H9 (cell line): ENCODE measurements at regions not wholly inside any gene's neighbourhood (a gene's known extent, or its start where the extent isn't known, plus 50 kb on each side); places are given as distances from the start of the nearest gene placed in this dataset.
"Not testable (repeated sequence)": the region's sequence is repeated elsewhere in the genome, so short reads cannot be mapped to it uniquely, and the experiment has no call there.

Source experiments
- DNase-seq: peaks from one replicate; pipeline ENCODE4 v3.0.0-alpha.2; 2017
- H2AFZ ChIP-seq: one replicate; pipeline ENCODE4 v1.6.1; 2013; ENCODE audit warnings: mild to moderate bottlenecking, low read length, control low read depth, moderate library complexity
- H2AK5ac ChIP-seq: 2 replicates; pipeline ENCODE4 v1.6.1; 2013; ENCODE audit warnings: low read length, control low read depth, mixed read lengths; ENCODE audit not compliant: insufficient read length
- H2BK120ac ChIP-seq: one replicate; pipeline ENCODE4 v1.6.1; 2013; ENCODE audit warnings: low read depth, mild to moderate bottlenecking, low read length, control low read depth, inconsistent platforms; ENCODE audit not compliant: poor library complexity, severe bottlenecking
- H2BK12ac ChIP-seq: 2 replicates; pipeline ENCODE4 v1.6.1; 2013; ENCODE audit warnings: low read length, control low read depth, mixed read lengths, low read depth; ENCODE audit not compliant: insufficient read length
- H2BK15ac ChIP-seq: 2 replicates; pipeline ENCODE4 v1.6.1; 2013; ENCODE audit warnings: low read depth, low read length, control low read depth
- H2BK20ac ChIP-seq: one replicate; pipeline ENCODE4 v1.6.1; 2013; ENCODE audit warnings: low read depth, mild to moderate bottlenecking, low read length, control low read depth, inconsistent platforms; ENCODE audit not compliant: poor library complexity, severe bottlenecking
- H2BK5ac ChIP-seq: 2 replicates; pipeline ENCODE4 v1.6.1; 2013; ENCODE audit warnings: low read length, control low read depth, mixed read lengths; ENCODE audit not compliant: insufficient read length
- H3K14ac ChIP-seq: 2 replicates; pipeline ENCODE4 v1.6.1; 2013; ENCODE audit warnings: low read length, control low read depth; ENCODE audit not compliant: insufficient read depth
- H3K18ac ChIP-seq: 2 replicates; pipeline ENCODE4 v1.6.1; 2013; ENCODE audit warnings: low read depth, mild to moderate bottlenecking, mixed read lengths, low read length, control low read depth; ENCODE audit not compliant: insufficient read length
- H3K23ac ChIP-seq: 2 replicates; pipeline ENCODE4 v1.6.1; 2013; ENCODE audit warnings: low read length, control low read depth, mixed read lengths, low read depth; ENCODE audit not compliant: insufficient read length
- H3K23me2 ChIP-seq: 2 replicates; pipeline ENCODE4 v1.6.1; 2013; ENCODE audit warnings: low read depth, mild to moderate bottlenecking, mixed read lengths, low read length, control low read depth; ENCODE audit not compliant: insufficient read length, poor library complexity, severe bottlenecking
- H3K27ac ChIP-seq: 2 replicates; pipeline ENCODE4 v1.5.1; 2013; ENCODE audit warnings: low read length, control low read depth, mixed read lengths, low read depth; ENCODE audit not compliant: insufficient read length
- H3K27me3 ChIP-seq: 2 replicates; pipeline ENCODE4 v1.6.1; 2013; ENCODE audit warnings: low read length, control low read depth, inconsistent platforms; ENCODE audit not compliant: insufficient read depth
- H3K4ac ChIP-seq: 2 replicates; pipeline ENCODE4 v1.6.1; 2013; ENCODE audit warnings: low read depth, mild to moderate bottlenecking, control low read depth, inconsistent platforms, low read length, moderate library complexity
- H3K4me1 ChIP-seq: 2 replicates; pipeline ENCODE4 v1.6.1; 2013; ENCODE audit warnings: low read length, control low read depth, inconsistent platforms; ENCODE audit not compliant: insufficient read depth
- H3K4me2 ChIP-seq: 2 replicates; pipeline ENCODE4 v1.6.1; 2013; ENCODE audit warnings: low read length, control low read depth, mixed read lengths; ENCODE audit not compliant: insufficient read length, insufficient read depth
- H3K56ac ChIP-seq: 2 replicates; pipeline ENCODE4 v1.6.1; 2013; ENCODE audit warnings: low read depth, mild to moderate bottlenecking, mixed read lengths, low read length, control low read depth; ENCODE audit not compliant: insufficient read length
- H3K79me1 ChIP-seq: 2 replicates; pipeline ENCODE4 v1.6.1; 2013; ENCODE audit warnings: low read depth, mild to moderate bottlenecking, moderate library complexity, low read length, control low read depth, inconsistent platforms; ENCODE audit not compliant: insufficient read depth, poor library complexity, severe bottlenecking
- H3K79me2 ChIP-seq: 2 replicates; pipeline ENCODE4 v1.6.1; 2013; ENCODE audit warnings: low read length, control low read depth, inconsistent platforms; ENCODE audit not compliant: insufficient read depth
- H3K9ac ChIP-seq: 2 replicates; pipeline ENCODE4 v1.6.1; 2013; ENCODE audit warnings: low read length, control low read depth, mixed read lengths; ENCODE audit not compliant: insufficient read length; ENCODE audit errors: extremely low read depth
- H3K9me3 ChIP-seq: one replicate; pipeline ENCODE4 v1.6.1; 2013; ENCODE audit warnings: low read depth, low read length, inconsistent platforms; ENCODE audit not compliant: control insufficient read depth
- H3T11ph ChIP-seq: one replicate; pipeline ENCODE4 v1.6.1; 2013; ENCODE audit warnings: mild to moderate bottlenecking, low read length, control low read depth, inconsistent platforms
- H4K20me1 ChIP-seq: one replicate; pipeline ENCODE4 v1.6.1; 2013; ENCODE audit not compliant: control insufficient read depth, insufficient read length, insufficient read depth
- H4K5ac ChIP-seq: 2 replicates; pipeline ENCODE4 v1.6.1; 2013; ENCODE audit warnings: low read depth, mild to moderate bottlenecking, mixed read lengths, low read length, control low read depth; ENCODE audit not compliant: insufficient read length
- H4K8ac ChIP-seq: replicated peaks from 2 replicates; pipeline ENCODE4 v1.6.1; 2013; ENCODE audit warnings: low read length, control low read depth, mixed read lengths, low read depth; ENCODE audit not compliant: insufficient read length
- H4K91ac ChIP-seq: 2 replicates; pipeline ENCODE4 v1.6.1; 2013; ENCODE audit warnings: low read depth, mild to moderate bottlenecking, moderate library complexity, mixed read lengths, low read length, control low read depth; ENCODE audit not compliant: insufficient read length
- H3K27ac Mint-ChIP-seq, 3 experiments: 2 replicates in 2 of 3; 3 replicates in 1 of 3; pipeline ENCODE4 v1.8.0; 2020 to 2021; ENCODE audit warnings: mixed read lengths in 3 of 3, mild to moderate bottlenecking in 1 of 3, moderate library complexity in 1 of 3
- H3K27me3 Mint-ChIP-seq: 2 replicates; pipeline ENCODE4 v1.8.0; 2021; ENCODE audit warnings: low read depth, mild to moderate bottlenecking, moderate library complexity, mixed read lengths
- H3K36me3 Mint-ChIP-seq, 3 experiments: 2 replicates in 2 of 3; 3 replicates in 1 of 3; pipeline ENCODE4 v1.8.0; 2020 to 2021; ENCODE audit warnings: low read depth in 3 of 3, mixed read lengths in 3 of 3; ENCODE audit not compliant: insufficient read depth in 1 of 3
- H3K4me1 Mint-ChIP-seq, 2 experiments: 2 replicates each; pipeline ENCODE4 v1.8.0; 2020; ENCODE audit warnings: mixed read lengths in 2 of 2
- H3K4me3 Mint-ChIP-seq, 2 experiments: 2 replicates in 1 of 2; 3 replicates in 1 of 2; pipeline ENCODE4 v1.8.0; 2020 to 2021; ENCODE audit warnings: mild to moderate bottlenecking in 2 of 2, mixed read lengths in 2 of 2, moderate library complexity in 1 of 2
- H3K9me3 Mint-ChIP-seq, 2 experiments: 2 replicates in 1 of 2; 3 replicates in 1 of 2; pipeline ENCODE4 v1.8.0; 2020; ENCODE audit warnings: mild to moderate bottlenecking in 2 of 2, mixed read lengths in 2 of 2, moderate library complexity in 1 of 2
- CTCF ChIP-seq: fragments of 200-600 bp; sonication (generic); conservative IDR thresholded peaks from 3 replicates; pipeline ENCODE4 v1.8.0; 2021; ENCODE audit warnings: antibody characterized with exemption, mild to moderate bottlenecking
- WGBS: extraction: QIAGEN DNeasy Blood & Tissue Kit; methylation state at CpG from one replicate; pipeline ENCODE4 v1.1.7; 2013; ENCODE audit warnings: missing lambda C conversion rate, low lambda C conversion rate, mixed read lengths; ENCODE audit not compliant: insufficient read length; ENCODE audit errors: extremely low coverage; 5-methylcytosine and 5-hydroxymethylcytosine counted together

- H3K9ac ChIP-seq = no peak overlapping the region
- H2BK120ac ChIP-seq = no peak overlapping the region
- no CpG with 5 or more reads among the region's 7 CpGs for WGBS
- peak; percentile 76 for DNase-seq
- no peaks in the 10 kb centered on the region for H3K9me3 Mint-ChIP-seq
- no peak overlapping the region for H2BK12ac ChIP-seq
- H3K27me3 ChIP-seq = no peaks in the 10 kb centered on the region
- H4K5ac ChIP-seq = no peak overlapping the region
- no peak overlapping the region for H2AFZ ChIP-seq
- H3K36me3 Mint-ChIP-seq = no peaks in the 10 kb centered on the region
- H3K4me1 ChIP-seq = no peaks in the 10 kb centered on the region
- H3K27me3 Mint-ChIP-seq = peaks cover 10% of the 10 kb centered on the region
- no peak overlapping the region for H3K56ac ChIP-seq
- H2BK20ac ChIP-seq = no peak overlapping the region
- H3K4me1 Mint-ChIP-seq = peaks cover 0 to 2% of the 10 kb centered on the region in 2 experiments; a peak in 2 of 4 replicates
- no peaks in the 10 kb centered on the region for H3K79me2 ChIP-seq
- no peak overlapping the region for H2AK5ac ChIP-seq
- H3T11ph ChIP-seq = no peak overlapping the region
- peak; percentile 95 for TF ChIP-seq CTCF
- no peak overlapping the region for H4K8ac ChIP-seq
- H3K14ac ChIP-seq = no peak overlapping the region
- H3K79me1 ChIP-seq = no peaks in the 10 kb centered on the region
- H3K27ac Mint-ChIP-seq = no peak overlapping the region
- no peak overlapping the region for H3K4me2 ChIP-seq
- H3K4ac ChIP-seq = no peak overlapping the region
- no peak overlapping the region for H3K27ac ChIP-seq
- no peak overlapping the region for H4K91ac ChIP-seq
- H3K23ac ChIP-seq = no peak overlapping the region
- no peak overlapping the region for H3K4me3 Mint-ChIP-seq
- H4K20me1 ChIP-seq = no peaks in the 10 kb centered on the region
- no peaks in the 10 kb centered on the region for H3K23me2 ChIP-seq
- no peaks in the 10 kb centered on the region for H3K9me3 ChIP-seq
- H3K18ac ChIP-seq = no peak overlapping the region
- no peak overlapping the region for H2BK5ac ChIP-seq
- H2BK15ac ChIP-seq = no peak overlapping the region
Observed at GRCh38 chrX:109890910-109891502, 111.9 kb upstream of the TMEM164 start.

GRCh38 chrX:109896024-109896423 is 106.9 kb upstream of the TMEM164 start:
- H3K27ac ChIP-seq, H3K4ac ChIP-seq, H2BK12ac ChIP-seq, H3K4me2 ChIP-seq, H2BK20ac ChIP-seq, H4K8ac ChIP-seq, H3K4me1 ChIP-seq, H3K79me1 ChIP-seq, H2BK5ac ChIP-seq, H4K91ac ChIP-seq, H3K23ac ChIP-seq, H3K4me3 Mint-ChIP-seq, H3K27me3 ChIP-seq, H3K27ac Mint-ChIP-seq, H4K20me1 ChIP-seq, DNase-seq, H3K18ac ChIP-seq, H3K27me3 Mint-ChIP-seq, H3K36me3 Mint-ChIP-seq, H2AK5ac ChIP-seq, H2AFZ ChIP-seq, H2BK15ac ChIP-seq, H4K5ac ChIP-seq, H3K56ac ChIP-seq, H3K23me2 ChIP-seq, H3K9me3 Mint-ChIP-seq, H3K4me1 Mint-ChIP-seq, H2BK120ac ChIP-seq, H3K14ac ChIP-seq, H3T11ph ChIP-seq, H3K9me3 ChIP-seq, H3K79me2 ChIP-seq, H3K9ac ChIP-seq: not testable (repeated sequence)
- WGBS = no CpG with 5 or more reads among the region's 1 CpG
